K562 (cell line): ENCODE measurements at regions not wholly inside any gene's neighbourhood (a gene's known extent, or its start where the extent isn't known, plus 50 kb on each side); places are given as distances from the start of the nearest gene placed in this dataset.

Source experiments
- EZH2 ChIP-seq: IDR thresholded peaks from 2 replicates; pipeline ENCODE4 v1.6.1; 2012; ENCODE audit warnings: low read depth, mild to moderate bottlenecking, inconsistent platforms, low read length, borderline replicate concordance
- JUNB ChIP-seq: fragments of 450-650 bp; formaldehyde crosslinking; conservative IDR thresholded peaks from 2 replicates; pipeline ENCODE4 v1.4.0; 2020; ENCODE audit warnings: mild to moderate bottlenecking
- POLR2AphosphoS2 ChIP-seq: IDR thresholded peaks from 2 replicates; pipeline ENCODE4 v1.6.1; 2012; ENCODE audit warnings: low read length, improper control_type of control experiment
- SMC3 ChIP-seq: conservative IDR thresholded peaks from 2 replicates; pipeline ENCODE4 v1.6.1; 2011; ENCODE audit warnings: low read depth, low read length, improper control_type of control experiment; ENCODE audit not compliant: insufficient read depth
- ZNF586 ChIP-seq: fragments of 450-650 bp; formaldehyde crosslinking; conservative IDR thresholded peaks from 2 replicates; pipeline ENCODE4 v1.4.0; 2020; ENCODE audit warnings: mild to moderate bottlenecking, moderate library complexity
- ZNF644 ChIP-seq: fragments of 200-800 bp; sonication (Bioruptor generic); IDR thresholded peaks from 2 replicates; pipeline ENCODE4 v1.6.1; 2016; ENCODE audit warnings: low read depth, missing genetic modification characterization, missing compliant biosample characterization
- TF ChIP-seq, protein P1 (sequence below), 3 experiments: IDR thresholded peaks in 2 of 3; conservative IDR thresholded peaks in 1 of 3; 2 replicates each; pipeline ENCODE4 v1.5.1; 2011 to 2012; ENCODE audit warnings: low read length in 3 of 3, mild to moderate bottlenecking in 3 of 3, control low read depth in 2 of 3, improper control_type of control experiment in 1 of 3, inconsistent platforms in 1 of 3, low read depth in 1 of 3, mixed read lengths in 1 of 3, moderate library complexity in 1 of 3; ENCODE audit not compliant: insufficient read depth in 2 of 3

DNA sequence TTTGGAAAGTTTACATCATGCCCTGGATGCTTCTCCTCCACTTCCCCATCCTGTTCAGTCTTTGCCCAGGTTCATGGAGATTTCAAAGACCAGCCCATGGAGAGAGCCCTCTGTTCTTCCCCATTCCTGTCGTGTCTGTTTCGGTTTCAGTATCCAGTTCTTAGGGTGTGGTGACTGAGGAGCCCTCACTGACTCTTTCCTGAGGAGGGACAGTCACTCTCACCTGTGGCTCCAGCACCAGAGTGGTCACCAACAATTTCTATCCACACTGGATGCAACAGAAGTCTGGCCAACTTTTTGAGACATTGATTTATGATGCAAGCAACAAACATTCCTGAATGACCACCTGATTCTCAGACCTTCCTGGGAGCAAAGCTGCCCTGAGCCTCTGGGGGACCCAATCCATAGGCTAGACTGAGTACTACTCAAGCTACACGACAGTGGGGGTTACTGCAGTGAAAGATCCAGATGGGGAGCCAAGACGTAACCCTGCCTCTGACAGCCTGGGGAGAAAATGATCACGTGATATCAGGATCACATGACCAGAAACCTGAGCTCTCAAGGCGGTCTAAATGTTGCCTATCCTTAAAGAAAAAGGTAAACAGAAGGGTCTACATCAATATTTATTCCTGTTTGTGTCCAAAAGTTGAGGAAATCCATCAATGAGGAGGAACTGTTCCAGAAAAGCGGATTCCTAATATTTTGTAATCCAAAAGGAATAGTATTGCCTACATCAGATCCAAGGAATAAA lies 76.2 kb upstream of the VPREB1 start:
- TF ChIP-seq EZH2 (no peak), JUNB (peak; percentile 69), ZNF586 (CRISPR knock-in tag) (no peak), SMC3 (no peak), POLR2AphosphoS2 (no peak), ZNF644 (tag) (no peak)
- TF ChIP-seq, protein P1, sequence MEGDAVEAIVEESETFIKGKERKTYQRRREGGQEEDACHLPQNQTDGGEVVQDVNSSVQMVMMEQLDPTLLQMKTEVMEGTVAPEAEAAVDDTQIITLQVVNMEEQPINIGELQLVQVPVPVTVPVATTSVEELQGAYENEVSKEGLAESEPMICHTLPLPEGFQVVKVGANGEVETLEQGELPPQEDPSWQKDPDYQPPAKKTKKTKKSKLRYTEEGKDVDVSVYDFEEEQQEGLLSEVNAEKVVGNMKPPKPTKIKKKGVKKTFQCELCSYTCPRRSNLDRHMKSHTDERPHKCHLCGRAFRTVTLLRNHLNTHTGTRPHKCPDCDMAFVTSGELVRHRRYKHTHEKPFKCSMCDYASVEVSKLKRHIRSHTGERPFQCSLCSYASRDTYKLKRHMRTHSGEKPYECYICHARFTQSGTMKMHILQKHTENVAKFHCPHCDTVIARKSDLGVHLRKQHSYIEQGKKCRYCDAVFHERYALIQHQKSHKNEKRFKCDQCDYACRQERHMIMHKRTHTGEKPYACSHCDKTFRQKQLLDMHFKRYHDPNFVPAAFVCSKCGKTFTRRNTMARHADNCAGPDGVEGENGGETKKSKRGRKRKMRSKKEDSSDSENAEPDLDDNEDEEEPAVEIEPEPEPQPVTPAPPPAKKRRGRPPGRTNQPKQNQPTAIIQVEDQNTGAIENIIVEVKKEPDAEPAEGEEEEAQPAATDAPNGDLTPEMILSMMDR (IDR thresholded peaks at IDR 0.05 in 2 of 3, conservative IDR thresholded peaks at IDR 0.05 in 1 of 3; ENCODE audit: insufficient read depth in 2 of 3, low read depth in 1 of 3, low read length in 3 of 3), result no peak
